Dedifferentiated amniotic fluid mesenchymal stem cell (primary cell): ENCODE measurements at regions not wholly inside any gene's neighbourhood (a gene's known extent, or its start where the extent isn't known, plus 50 kb on each side); places are given as distances from the start of the nearest gene placed in this dataset.

Experiments
- DNase-seq: peaks from one replicate; pipeline ENCODE4 v3.0.0-alpha.2; 2016; ENCODE audit errors: extremely low spot score

DNA sequence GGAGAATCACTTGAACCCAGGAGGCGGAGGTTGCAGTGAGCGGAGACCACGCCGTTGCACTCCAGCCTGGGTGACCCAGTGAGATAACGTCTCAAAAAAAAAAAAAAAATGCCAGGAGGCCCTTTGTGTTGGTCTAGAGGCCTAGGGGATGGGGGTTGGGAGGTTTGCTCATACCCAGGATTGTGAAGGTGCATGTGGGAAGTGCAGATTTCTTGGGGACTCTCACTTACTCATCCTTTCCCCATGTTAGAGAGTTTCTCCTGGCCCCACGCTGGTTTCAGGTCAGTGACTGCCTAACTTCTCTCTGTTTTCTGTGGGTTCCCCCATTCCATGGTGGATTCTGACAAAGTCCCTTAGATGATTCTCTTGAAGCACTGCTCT, 471.5 kb upstream of the CNTNAP2 start:
- DNase-seq = no peak

- DNase-seq = no peak
Observed at GRCh38 chr7:145644426-145645134, 472.0 kb upstream of the CNTNAP2 start.

GRCh38 chr7:145643981-145644380, 472.6 kb upstream of the CNTNAP2 start:
- no peak for DNase-seq

DNA sequence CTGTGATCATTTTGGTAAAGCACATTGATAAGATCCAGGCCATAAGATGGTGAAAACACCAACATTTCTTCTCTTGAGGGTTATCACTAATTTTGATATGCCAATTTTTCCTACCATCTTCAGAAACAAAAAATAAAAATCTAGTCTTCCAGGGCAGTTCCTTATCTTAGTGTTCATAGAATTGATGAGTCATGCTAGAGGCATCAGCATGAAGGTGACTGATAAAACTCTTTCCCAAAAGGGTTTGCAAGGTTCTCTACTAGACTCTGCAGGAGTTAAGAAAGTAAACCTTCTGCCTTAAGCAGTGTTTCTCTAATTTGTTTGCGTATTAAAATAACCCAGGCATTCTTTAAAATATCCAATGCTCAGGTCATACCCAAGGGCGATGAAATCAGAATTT, 483.1 kb upstream of the CNTNAP2 start:
- DNase-seq = no peak

- no peak for DNase-seq
Observed at GRCh38 chr7:145624618-145625017, 492.0 kb upstream of the CNTNAP2 start.

GRCh38 chr7:145605963-145606362, 510.6 kb upstream of the CNTNAP2 start:
- no peak for DNase-seq

- DNase-seq = no peak
Observed at GRCh38 chr7:145599376-145599775, 517.2 kb upstream of the CNTNAP2 start.

GRCh38 chr7:145584401-145584800, 532.2 kb upstream of the CNTNAP2 start:
- no peak for DNase-seq

DNA sequence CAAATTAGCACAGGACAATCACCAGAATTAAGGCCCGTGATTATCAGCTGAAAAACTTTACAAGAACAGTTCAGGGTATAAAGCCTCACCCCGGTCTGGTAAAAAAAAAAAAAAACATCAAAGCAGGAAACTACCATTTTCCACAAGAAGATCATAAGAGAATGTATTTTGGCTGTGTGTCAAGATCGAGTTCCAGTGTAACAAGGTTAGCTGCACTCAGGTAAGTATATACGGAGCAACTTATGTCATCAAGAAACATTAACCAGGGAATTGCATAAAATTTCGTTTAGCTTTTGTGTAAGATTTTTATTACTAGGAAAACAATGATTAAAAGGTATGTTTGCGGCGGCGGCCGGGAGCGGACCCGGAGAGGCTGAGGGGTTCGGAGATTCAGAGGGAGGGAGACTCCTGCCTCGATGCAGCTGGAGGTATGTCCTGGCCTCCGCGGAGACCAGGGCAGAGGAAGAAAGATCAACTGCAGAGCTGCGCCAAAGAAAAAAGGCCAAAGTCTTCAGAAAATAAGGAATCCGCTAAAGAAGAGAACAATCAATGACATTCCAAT, 533.8 kb upstream of the CNTNAP2 start:
- DNase-seq = no peak

GRCh38 chr7:145557805-145558204, 558.8 kb upstream of the CNTNAP2 start:
- no peak for DNase-seq

- no peak for DNase-seq
Observed at GRCh38 chr7:145543242-145543641, 573.4 kb upstream of the CNTNAP2 start.

GRCh38 chr7:145539910-145540309, 576.7 kb upstream of the CNTNAP2 start:
- no peak for DNase-seq

DNA sequence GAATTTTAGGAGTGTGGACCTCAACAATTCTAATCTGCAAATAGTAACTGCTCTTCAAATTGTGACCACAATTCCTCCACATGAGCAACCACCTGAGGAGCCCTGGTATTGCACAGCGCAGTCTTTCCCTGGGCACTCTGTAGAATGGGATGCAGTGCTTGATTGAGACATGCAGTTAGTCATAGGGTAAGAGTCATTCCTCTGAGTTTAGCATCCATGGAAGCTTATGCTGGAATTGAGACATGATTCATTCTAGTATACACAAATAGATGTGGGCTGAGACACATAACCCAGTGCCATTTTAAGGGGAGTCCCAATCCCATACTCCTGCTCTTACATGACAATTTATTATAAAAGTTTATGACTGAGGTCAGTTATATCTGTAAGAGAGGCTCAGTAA, 582.3 kb upstream of the CNTNAP2 start:
- DNase-seq = no peak

- no peak for DNase-seq
Observed at GRCh38 chr7:145520284-145520683, 596.3 kb upstream of the CNTNAP2 start.

DNA sequence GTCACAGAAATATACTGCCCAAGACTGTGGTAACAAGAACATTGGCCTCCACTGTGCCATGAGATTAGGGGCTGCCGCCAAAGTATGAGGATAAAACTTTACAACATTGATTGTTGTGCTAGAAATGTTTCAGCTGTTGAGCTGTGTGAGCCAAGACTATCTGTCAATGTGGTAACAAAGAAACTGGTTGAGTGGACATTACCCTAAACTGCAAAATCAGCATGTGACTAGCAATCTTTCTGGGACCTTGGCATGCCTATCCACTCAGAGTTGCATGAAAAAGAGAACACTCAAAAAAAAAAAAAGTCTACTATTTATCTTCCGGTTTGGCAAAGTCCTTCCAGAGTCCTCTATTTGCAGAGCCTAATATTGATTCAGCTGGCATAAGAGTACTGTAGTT, 605.6 kb upstream of the CNTNAP2 start:
- DNase-seq = no peak

- no peak for DNase-seq
Observed at GRCh38 chr7:145497911-145498525, 618.6 kb upstream of the CNTNAP2 start.

DNA sequence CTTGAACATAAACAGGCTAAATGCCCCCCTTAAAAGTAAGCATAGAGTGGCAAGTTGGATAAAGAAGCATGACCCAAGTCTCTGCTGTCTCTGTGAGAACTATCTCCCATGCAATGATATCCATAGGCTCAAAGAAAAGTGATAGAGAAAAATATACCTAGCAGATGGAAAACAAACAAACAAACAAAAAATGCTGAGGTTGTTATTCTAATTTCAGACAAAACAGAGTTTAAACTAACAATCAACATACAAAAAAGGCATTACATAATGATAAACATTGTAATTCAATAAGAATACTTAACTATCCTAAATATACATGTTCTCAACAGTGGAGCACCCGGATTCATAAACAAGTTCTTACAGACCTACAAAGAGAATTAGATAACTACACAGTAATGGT, 626.2 kb upstream of the CNTNAP2 start:
- DNase-seq = no peak

GRCh38 chr7:145489609-145490008, 627.0 kb upstream of the CNTNAP2 start:
- no peak for DNase-seq

- DNase-seq = no peak
Observed at GRCh38 chr7:145488816-145489215, 627.8 kb upstream of the CNTNAP2 start.

DNA sequence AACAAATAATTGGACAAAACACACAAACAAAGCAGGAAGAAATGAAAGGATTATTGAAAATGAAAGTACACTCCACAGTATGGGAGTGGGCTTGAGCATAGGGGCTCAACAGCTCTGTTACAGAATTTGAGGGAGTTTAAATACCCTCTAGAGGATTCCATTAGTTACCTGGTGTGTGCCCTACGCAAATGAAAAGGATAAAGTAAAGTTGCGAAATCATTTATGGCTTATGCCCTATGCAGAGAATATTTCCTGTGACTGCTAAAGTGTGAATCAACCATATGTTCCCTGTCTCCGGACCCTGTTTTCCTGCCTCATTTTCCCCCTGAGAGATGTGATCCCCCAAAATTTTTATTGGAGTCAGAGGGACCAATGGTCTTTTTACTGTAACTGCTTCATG, 634.6 kb upstream of the CNTNAP2 start:
- no peak for DNase-seq

- DNase-seq = no peak
Observed at GRCh38 chr7:145478541-145478940, 638.1 kb upstream of the CNTNAP2 start.

DNA sequence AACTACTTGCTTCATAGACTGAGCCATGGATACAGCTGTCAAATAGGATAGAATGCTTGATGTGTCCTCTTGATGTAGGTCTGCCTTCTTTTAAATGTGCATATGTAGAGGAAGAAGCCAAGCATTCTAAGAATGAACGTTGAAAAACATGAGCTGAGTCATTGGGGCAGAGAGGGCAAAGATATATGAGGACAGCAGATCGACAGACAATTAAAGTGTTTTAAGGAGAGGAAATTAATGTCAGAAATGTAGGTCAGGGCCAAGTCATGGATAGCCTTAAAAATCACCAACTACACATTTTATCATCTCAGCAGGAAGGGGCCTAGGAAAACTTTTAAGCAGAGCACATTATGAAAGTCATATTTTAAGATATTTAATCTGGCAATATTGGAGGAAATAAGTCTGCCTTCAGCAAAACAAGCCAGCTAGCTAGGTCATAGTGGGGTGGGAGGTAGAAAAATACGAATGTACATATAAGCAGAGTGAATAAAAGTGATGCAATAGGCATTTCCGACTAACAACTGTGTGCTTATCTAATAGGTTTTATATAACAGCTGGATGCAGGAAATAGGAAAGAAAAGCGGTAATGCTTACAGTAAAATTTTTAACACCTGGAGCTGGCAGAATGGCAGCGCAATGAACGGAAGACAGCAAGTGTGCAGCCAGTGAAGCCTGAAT, 638.3 kb upstream of the TPK1 start:
- no peak for DNase-seq

DNA sequence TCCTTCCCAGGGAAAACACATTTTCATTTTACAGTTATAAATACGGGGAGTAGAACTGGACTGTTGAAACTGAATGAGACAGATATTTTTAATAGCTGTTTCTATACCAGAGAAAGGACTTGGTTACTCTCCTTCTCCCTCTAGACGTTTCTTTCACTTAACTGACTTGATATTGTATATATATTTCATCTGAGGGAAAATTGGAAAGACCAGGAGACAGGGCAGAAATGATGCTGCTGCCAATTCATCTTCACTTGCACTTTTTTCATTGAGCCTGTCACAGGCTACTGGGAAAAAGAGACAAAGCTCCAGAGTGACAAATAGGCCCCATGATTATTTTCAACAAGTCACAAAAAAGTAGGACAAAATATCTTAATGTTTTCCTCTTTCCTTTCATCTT, 636.0 kb upstream of the TPK1 start:
- no peak for DNase-seq
